Stimulated activated naive CD8-positive, alpha-beta T cell treated with anti-CD3 and anti-CD28 coated beads, Interleukin-15, amount 100 ng/mL, for 72 hours (primary cell): ENCODE measurements at regions not wholly inside any gene's neighbourhood (a gene's known extent, or its start where the extent isn't known, plus 50 kb on each side); places are given as distances from the start of the nearest gene placed in this dataset.

Experiments
- ATAC-seq: fragments of 150-1000 bp; cut with Tn5 transposase; 2 replicates; pipeline ENCODE4 v1.10.0; 2021; ENCODE audit warnings: mild to moderate bottlenecking, moderate library complexity
- DNase-seq, 2 donors: peaks; one replicate each; pipeline ENCODE4 v3.0.0; 2021 to 2022
- H3K27ac Mint-ChIP-seq, 2 donors: one replicate each; pipeline ENCODE4 v1.8.0; 2022; ENCODE audit warnings: mild to moderate bottlenecking in 2 of 2, mixed read lengths in 2 of 2, moderate library complexity in 2 of 2
- H3K27me3 Mint-ChIP-seq: one replicate; pipeline ENCODE4 v1.8.0; 2022; ENCODE audit warnings: mixed read lengths
- H3K4me1 Mint-ChIP-seq: one replicate; pipeline ENCODE4 v1.8.0; 2022; ENCODE audit warnings: mild to moderate bottlenecking, mixed read lengths
- H3K4me3 Mint-ChIP-seq, 2 donors: one replicate each; pipeline ENCODE4 v1.8.0; 2022; ENCODE audit warnings: mild to moderate bottlenecking in 2 of 2, mixed read lengths in 2 of 2, moderate library complexity in 1 of 2
- H3K9me3 Mint-ChIP-seq, 2 donors: one replicate each; pipeline ENCODE4 v1.8.0; 2022; ENCODE audit warnings: mixed read lengths in 2 of 2

DNA sequence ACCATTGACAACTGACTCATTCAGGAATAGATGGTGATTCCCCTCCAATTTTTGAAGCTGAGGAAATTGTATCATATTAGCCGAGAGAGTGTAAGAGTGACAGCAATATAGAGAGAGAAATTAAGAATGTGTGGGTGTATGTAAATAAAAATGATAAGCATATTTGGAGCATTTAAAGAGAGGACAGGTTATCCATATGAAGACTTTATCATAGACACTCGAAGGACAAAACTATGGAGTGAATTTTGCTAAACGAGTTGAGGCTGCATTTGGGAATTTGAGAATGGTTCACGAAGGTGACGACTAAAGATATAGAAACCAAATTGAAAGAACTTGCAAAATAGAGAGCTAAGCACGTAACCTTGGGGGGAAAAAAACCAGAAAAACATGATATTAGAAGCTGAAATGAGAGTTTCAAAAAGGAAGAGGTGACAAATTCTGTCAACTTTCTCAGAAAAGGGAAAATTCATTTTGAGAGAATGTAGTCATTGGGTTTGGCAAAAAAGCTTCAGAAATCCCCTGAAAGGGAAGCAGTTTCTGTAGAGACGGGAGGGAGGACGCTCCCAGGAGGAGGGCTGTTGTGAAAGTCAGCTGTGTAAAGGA is 129.7 kb downstream of the KCNJ2 start:
- ATAC-seq (peak; percentile 61), DNase-seq (no peak)
- no peaks in the 10 kb centered on the region for H3K27me3 Mint-ChIP-seq
- H3K4me1 Mint-ChIP-seq = no peaks in the 10 kb centered on the region
- peaks cover 15 to 17% of the 10 kb centered on the region in 2 donors for H3K9me3 Mint-ChIP-seq
- no peak overlapping the region for H3K27ac Mint-ChIP-seq
- H3K4me3 Mint-ChIP-seq = no peak overlapping the region

DNA sequence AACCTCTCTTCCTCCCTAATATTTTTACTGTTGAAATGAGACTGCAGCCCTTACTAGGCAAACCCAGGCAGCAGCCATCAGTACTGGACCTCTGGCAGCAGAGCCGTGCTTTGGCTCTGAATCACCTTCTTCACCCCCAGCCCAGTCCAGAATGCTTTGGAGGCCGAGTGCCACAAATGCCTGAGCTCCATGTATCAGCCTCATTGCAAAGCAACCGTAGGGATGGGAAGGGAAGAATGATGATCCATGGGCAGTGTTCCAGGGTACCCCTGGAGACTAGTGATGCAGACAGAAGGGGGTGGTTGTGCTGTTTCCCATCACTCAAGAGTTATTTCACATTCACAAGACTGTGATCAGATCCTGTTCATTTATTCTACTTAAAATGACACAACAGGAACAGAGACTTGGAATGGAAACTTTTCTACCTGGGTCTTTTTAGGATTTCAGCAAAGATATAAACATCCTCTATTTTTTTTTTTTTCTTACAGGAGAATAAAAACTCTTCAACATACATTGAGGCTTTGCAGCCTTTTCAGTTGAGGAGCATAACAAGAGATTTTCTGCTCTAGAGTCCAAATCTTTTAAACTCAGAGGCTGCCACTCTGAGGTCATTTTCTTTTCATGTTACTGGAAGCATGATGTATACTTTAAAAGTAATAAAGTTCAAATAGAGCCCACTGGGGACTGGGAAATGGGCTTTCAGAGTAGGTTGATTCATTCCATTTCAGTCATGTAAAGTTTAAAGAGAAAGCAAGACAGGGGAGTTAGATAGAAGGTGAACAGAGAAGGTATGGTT is 138.3 kb downstream of the KCNJ2 start:
- no peak overlapping the region for H3K4me3 Mint-ChIP-seq
- H3K4me1 Mint-ChIP-seq = no peaks in the 10 kb centered on the region
- no peak for DNase-seq
- no peaks in the 10 kb centered on the region for H3K27me3 Mint-ChIP-seq
- H3K9me3 Mint-ChIP-seq = no peaks in the 10 kb centered on the region
- H3K27ac Mint-ChIP-seq = no peak overlapping the region
- no peak for ATAC-seq

DNA sequence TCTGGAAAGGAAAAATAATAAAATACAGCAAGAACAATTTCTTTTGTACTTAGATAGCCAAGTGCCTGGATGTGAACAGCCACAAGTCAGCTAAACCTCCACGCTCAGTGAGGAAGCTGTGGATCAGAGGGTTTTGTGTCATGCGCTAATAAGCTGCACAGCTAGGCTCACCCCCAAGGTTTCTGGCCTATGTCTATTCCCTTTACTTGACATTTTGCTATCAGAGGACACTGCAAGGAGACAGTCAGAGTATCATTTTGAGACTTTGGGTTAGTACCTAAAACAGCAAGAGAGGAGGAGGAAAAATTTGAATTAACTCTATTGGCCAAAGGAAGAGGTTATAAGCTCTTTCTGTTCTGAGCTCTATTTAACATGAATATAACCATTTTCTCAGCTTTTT is 139.3 kb downstream of the KCNJ2 start:
- Mint-ChIP-seq H3K27me3 (no peaks in the 10 kb centered on the region), H3K9me3 (no peaks in the 10 kb centered on the region), H3K27ac (no peak overlapping the region), H3K4me3 (no peak overlapping the region), H3K4me1 (no peaks in the 10 kb centered on the region)
- ATAC-seq (no peak), DNase-seq (no peak)

DNA sequence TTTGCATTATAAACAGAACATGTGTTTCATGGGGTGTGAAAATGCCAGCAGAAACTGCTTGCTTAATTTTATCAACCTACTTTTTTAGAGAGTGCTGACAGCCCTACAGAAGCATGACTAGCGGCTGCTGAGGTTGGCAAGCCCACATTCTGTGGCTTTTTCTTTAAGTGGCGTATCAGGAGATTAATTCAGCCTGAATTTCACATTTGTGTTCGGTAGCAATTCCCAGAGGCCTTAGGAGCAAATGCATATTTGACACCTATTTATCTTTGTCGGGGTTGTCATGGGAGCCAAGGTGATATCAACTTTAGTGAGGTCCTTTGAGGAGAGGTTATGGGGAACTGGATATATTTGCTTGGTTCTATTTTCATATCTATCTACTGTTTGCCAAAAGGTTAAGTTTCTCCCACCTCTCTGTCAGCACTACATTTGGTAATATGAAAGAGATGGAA is 140.9 kb downstream of the KCNJ2 start:
- DNase-seq (no peak), ATAC-seq (no peak)
- Mint-ChIP-seq H3K27me3 (no peaks in the 10 kb centered on the region), H3K9me3 (no peaks in the 10 kb centered on the region), H3K4me3 (no peak overlapping the region), H3K4me1 (no peaks in the 10 kb centered on the region), H3K27ac (no peak overlapping the region)

DNA sequence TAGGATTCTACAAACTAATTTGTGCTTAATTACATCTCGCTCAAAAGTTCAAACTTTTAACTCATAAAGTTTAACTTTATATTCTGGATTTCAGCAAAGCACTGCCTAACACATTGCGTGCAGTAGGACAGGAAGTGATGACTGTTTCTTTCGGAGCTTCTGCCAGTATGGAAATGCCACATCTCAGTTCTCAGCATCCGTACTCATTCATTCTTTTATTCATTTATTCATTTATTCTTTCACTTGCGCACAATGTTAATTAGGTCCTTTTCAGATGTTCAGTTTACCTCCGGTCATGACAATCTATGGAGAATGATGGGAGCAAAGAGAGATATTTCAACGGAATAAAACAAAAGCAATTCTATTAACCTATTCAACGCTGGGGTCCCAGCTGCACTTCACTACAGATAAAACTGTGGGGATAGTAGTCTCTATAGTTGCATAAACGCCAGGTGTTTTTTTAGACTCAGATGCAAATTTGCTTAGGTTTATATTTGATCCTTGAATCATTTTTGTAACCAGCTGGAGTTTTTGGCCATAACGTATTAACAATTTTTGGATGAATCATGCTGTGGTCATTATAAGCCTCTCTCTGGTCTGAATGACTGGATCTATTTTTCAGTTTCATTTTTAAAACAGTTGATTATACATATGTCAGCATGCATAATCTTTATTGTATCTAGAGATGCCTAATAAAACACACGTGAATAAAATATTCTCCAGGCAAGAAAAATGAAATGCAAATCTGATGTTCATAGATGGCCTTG is 143.9 kb downstream of the KCNJ2 start:
- H3K27ac Mint-ChIP-seq = no peak overlapping the region
- no peaks in the 10 kb centered on the region for H3K4me1 Mint-ChIP-seq
- no peak overlapping the region for H3K4me3 Mint-ChIP-seq
- no peak for ATAC-seq
- no peak for DNase-seq
- H3K9me3 Mint-ChIP-seq = no peaks in the 10 kb centered on the region
- no peaks in the 10 kb centered on the region for H3K27me3 Mint-ChIP-seq

DNA sequence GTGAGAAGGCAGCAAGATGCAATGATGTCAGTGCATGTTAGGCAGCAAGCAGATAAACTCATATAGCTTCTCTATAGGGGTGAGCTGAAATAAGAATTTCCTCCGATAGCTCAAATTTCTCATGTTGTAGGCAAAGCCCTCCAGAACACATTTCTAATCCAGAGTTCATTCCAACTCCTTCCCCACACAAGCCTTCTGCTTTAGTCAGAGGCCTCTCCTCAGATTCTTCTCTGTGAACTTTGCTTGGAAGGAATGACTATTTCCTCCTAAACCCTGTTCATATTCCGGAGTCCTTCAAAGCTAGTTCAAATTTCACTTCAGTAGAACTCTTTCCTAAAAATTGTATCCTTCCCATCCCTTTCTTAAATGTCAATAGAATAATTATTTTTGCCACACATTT is 144.8 kb downstream of the KCNJ2 start:
- H3K4me3 Mint-ChIP-seq = no peak overlapping the region
- no peaks in the 10 kb centered on the region for H3K9me3 Mint-ChIP-seq
- ATAC-seq = no peak
- no peaks in the 10 kb centered on the region for H3K4me1 Mint-ChIP-seq
- no peak overlapping the region for H3K27ac Mint-ChIP-seq
- H3K27me3 Mint-ChIP-seq = no peaks in the 10 kb centered on the region
- DNase-seq = no peak

DNA sequence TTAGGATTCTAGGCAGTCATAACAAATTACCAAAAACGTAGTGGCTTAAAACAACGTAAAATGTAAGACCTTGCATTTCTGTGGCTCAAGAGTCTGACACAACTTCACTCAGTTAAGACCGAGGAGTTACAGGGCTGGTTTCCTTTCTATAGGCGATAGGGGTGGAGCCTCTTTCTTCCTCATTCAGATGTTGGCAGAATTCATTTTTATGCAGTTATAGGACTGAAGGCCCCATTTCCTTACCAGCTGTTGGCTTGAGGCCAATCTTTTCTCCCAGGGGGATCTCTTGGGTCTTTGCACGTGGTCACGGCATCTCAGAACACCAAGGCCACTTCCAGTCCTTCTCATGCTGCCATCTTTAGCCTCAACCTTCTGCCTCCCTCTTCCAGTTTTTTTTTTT is 145.2 kb downstream of the KCNJ2 start:
- Mint-ChIP-seq H3K4me3 (no peak overlapping the region), H3K27me3 (no peaks in the 10 kb centered on the region), H3K9me3 (no peaks in the 10 kb centered on the region), H3K4me1 (no peaks in the 10 kb centered on the region), H3K27ac (no peak overlapping the region)
- no peak for ATAC-seq
- no peak for DNase-seq

DNA sequence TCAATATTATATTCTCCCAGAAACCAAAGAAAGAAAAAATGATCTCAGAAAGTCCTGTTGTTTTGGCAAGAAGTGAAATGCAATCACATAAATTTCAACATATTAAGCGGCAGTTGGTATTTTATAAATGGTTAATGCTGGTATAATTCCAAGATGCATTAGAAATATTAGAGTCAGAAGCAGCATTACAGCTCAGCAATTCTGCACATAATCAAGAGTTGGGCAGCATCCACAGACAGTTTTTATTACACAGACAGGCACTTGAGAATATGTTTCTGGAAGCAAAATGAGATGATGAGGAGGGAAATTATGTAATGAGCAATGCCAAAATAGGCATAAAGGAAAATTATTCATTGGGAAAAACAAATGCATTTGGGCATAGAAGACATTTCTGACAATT is 148.1 kb downstream of the KCNJ2 start:
- no peak overlapping the region for H3K27ac Mint-ChIP-seq
- ATAC-seq (no peak), DNase-seq (no peak)
- H3K9me3 Mint-ChIP-seq = no peaks in the 10 kb centered on the region
- no peaks in the 10 kb centered on the region for H3K27me3 Mint-ChIP-seq
- no peaks in the 10 kb centered on the region for H3K4me1 Mint-ChIP-seq
- H3K4me3 Mint-ChIP-seq = no peak overlapping the region

DNA sequence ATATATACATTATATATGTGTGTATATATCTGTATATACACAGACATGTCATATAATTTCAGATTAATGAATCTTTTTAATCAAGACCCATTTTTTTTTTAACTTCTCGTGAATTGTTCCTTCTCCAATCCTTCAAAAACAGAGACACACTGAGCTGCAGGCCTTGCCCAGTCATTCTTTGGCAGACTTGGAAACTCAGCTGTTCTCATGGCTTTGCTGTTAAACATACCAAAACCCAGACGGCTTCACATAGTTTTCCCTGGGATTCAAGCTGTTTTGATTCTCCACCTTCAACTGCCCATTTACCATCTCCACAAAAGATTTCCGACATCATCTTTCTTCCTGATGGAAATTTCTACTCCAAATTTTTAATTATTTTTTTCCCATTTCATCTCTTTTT is 148.7 kb downstream of the KCNJ2 start:
- no peak overlapping the region for H3K27ac Mint-ChIP-seq
- no peaks in the 10 kb centered on the region for H3K4me1 Mint-ChIP-seq
- no peak overlapping the region for H3K4me3 Mint-ChIP-seq
- ATAC-seq (no peak), DNase-seq (no peak)
- no peaks in the 10 kb centered on the region for H3K27me3 Mint-ChIP-seq
- peaks cover 0 to 5% of the 10 kb centered on the region in 2 donors for H3K9me3 Mint-ChIP-seq

DNA sequence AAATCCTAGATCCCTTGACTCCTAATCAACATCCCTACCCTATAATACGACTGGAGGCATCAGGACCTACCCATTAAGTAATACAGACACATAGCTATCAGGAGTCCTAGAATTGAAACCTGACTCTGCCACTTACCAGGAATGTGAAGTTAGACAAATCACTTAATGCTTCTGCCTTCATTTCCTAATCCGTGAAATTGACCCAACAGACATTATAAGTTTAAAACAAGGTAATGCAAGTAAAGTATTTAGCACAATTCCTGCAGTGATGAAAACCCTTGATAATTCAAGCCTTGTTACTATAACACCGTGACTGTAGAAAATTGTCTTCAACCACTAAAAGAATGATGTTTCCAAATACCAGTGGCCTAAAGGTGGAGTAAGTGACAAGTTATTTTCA is 150.2 kb downstream of the KCNJ2 start:
- ATAC-seq (no peak), DNase-seq (no peak)
- Mint-ChIP-seq H3K4me3 (no peak overlapping the region), H3K27ac (no peak overlapping the region), H3K27me3 (no peaks in the 10 kb centered on the region), H3K9me3 (peaks cover 0 to 5% of the 10 kb centered on the region in 2 donors), H3K4me1 (no peaks in the 10 kb centered on the region)

DNA sequence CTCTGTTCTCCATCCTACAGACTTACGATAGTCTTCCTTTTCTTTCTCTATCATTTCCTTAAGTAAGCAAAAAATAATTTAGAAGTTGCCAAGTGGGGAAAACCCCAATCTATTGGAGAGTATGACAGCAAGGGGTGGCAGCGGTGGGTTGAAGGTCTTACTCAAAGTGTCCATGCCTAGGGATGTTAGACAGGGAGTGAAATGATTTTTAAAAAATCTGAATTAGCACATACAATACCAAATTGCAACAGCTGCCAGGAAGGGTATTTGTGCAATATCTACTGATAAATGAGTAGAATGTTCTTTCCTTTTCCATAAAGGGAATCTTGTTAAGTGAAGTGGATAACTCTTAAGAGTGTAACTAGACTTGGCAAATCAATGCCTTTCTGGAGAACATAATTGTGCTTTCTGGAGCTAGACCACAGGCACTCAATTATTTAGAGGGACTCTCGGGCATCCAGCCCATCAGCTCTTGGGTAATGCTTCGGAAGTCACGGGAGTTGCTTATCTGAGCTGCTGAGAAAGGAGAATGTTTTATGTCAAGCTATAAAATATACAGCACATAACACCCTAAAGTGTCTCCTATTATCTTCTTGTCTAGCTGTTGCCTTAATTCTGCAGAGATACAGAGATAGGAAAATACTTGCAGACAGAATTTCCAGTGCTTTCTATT is 151.5 kb downstream of the KCNJ2 start:
- DNase-seq = no peak
- ATAC-seq = no peak
- no peak overlapping the region for H3K27ac Mint-ChIP-seq
- no peaks in the 10 kb centered on the region for H3K27me3 Mint-ChIP-seq
- peaks cover 0 to 5% of the 10 kb centered on the region in 2 donors for H3K9me3 Mint-ChIP-seq
- no peaks in the 10 kb centered on the region for H3K4me1 Mint-ChIP-seq
- no peak overlapping the region for H3K4me3 Mint-ChIP-seq

DNA sequence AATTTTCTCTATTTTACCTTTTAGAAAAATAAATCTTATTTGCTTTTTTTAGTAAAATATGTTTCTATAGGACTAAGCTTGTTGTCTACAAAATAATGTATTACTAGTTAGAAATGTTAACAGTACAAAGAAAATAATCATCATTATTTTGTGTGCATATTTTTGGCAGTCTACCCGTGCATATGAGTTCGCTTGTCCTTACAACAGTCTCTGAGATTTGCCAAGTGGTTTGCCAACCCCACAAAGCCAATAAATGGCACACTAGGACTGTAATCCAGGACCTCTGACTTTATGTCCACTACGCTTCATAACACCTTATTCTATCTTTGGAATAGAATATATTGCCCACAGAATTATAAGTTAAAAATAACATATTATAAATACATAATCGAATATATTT is 152.0 kb downstream of the KCNJ2 start:
- H3K27ac Mint-ChIP-seq = no peak overlapping the region
- DNase-seq = no peak
- no peak for ATAC-seq
- no peak overlapping the region for H3K4me3 Mint-ChIP-seq
- no peaks in the 10 kb centered on the region for H3K27me3 Mint-ChIP-seq
- peaks cover 0 to 5% of the 10 kb centered on the region in 2 donors for H3K9me3 Mint-ChIP-seq
- H3K4me1 Mint-ChIP-seq = no peaks in the 10 kb centered on the region

DNA sequence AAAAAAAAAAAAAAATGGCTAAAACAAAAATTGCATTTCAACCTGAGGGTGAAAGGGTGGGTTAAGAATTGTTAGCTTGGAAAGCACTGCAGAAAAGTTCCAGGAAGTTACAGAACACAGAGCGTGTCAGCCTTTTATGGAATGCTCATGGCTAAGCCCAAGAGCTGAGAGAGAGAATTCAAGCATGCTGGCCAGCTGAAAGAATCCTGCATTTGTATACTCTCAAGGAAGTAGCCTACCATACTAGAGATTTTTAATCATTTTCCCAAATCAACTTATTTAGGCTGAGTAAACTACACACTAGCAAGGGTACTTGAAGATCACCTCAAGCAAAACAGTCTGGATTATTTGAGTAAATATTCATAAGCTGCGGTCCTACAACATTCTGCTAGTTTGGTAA is 153.9 kb downstream of the KCNJ2 start:
- peaks cover 0 to 5% of the 10 kb centered on the region in 2 donors for H3K9me3 Mint-ChIP-seq
- H3K27me3 Mint-ChIP-seq = no peaks in the 10 kb centered on the region
- H3K4me3 Mint-ChIP-seq = no peak overlapping the region
- ATAC-seq (no peak), DNase-seq (no peak)
- H3K27ac Mint-ChIP-seq = no peak overlapping the region
- no peaks in the 10 kb centered on the region for H3K4me1 Mint-ChIP-seq

DNA sequence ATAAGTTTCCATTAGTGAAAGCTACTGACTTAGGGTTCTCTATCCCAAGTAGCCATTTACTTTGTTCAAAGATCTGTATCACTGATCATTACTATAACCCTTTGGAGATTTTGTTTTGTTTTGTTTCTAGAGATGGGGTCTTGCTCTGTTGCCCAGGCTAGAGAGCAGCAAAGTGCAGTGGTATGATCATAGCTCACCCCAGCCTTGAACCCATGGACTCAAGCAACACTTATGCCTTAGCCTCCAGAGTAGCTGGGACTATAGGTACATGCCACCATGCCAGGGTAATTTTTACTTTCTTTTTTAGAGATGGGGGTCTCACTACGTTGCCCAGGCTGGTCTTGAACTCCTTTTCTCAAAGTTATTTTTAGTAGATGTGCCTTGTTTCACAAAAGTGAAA is 154.7 kb downstream of the KCNJ2 start:
- ATAC-seq = no peak
- no peak overlapping the region for H3K27ac Mint-ChIP-seq
- peaks cover 0 to 5% of the 10 kb centered on the region in 2 donors for H3K9me3 Mint-ChIP-seq
- H3K4me3 Mint-ChIP-seq = no peak overlapping the region
- no peaks in the 10 kb centered on the region for H3K27me3 Mint-ChIP-seq
- H3K4me1 Mint-ChIP-seq = no peaks in the 10 kb centered on the region
- DNase-seq = no peak

DNA sequence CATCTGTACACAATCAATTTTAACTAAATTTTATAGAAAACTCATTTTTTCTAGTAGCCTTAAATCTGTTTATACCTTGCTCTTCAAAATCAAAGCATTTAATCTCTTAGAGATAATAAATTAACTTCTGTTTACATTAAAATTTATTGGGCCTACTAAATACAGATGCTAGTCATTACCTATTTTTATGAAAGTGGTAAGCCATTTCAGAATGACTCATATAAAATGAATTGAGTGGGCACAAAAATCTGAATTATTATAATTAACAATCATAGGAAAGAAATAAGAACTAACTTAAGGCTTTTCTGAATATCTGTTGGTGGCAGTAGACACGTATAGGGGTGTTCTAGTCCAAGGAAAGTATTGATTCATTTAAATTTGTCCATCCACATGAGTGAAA is 157.9 kb downstream of the KCNJ2 start:
- H3K4me3 Mint-ChIP-seq = no peak overlapping the region
- H3K9me3 Mint-ChIP-seq = peaks cover 0 to 5% of the 10 kb centered on the region in 2 donors
- no peak overlapping the region for H3K27ac Mint-ChIP-seq

DNA sequence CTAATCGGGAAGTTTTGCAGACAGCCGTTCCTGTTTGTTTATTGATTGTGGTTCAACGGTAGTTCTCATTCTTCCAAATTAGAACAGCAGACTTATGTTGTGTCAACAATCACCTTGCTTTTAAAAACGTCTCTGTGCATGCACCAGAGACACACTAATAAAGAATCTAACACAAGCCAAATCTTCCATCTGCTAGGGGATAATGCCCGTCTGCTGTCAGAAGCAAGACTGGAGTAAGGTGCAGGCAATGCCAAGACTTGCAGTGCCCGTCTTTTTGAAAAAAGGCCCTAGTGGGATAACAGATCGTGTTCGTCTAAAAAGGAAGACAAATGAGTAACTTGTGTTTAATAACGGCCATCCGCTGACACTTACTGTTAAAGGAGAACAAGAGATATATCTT is 158.4 kb downstream of the KCNJ2 start:
- DNase-seq (no peak), ATAC-seq (no peak)
- no peaks in the 10 kb centered on the region for H3K4me1 Mint-ChIP-seq
- H3K4me3 Mint-ChIP-seq = no peak overlapping the region
- H3K27ac Mint-ChIP-seq = no peak overlapping the region
- H3K27me3 Mint-ChIP-seq = no peaks in the 10 kb centered on the region
- peaks cover 0 to 2% of the 10 kb centered on the region in 2 donors for H3K9me3 Mint-ChIP-seq

More for the DNA sequence above, 157.9 kb downstream of the KCNJ2 start:
- Mint-ChIP-seq H3K4me1 (no peaks in the 10 kb centered on the region), H3K27me3 (no peaks in the 10 kb centered on the region)
- ATAC-seq (no peak), DNase-seq (no peak)
